Mesenteric fat pad (tissue), 1 donor: ENCODE measurements at regions not wholly inside any gene's neighbourhood (a gene's known extent, or its start where the extent isn't known, plus 50 kb on each side); places are given as distances from the start of the nearest gene placed in this dataset.

Experiments
- DNase-seq: peaks from one replicate; pipeline ENCODE4 v3.0.0-alpha.2; 2020; ENCODE audit warnings: low spot score
- donor health status: DM: yes; HTN: yes; CAD: no.

- peak; percentile 80 for DNase-seq
These were observed 186.7 kb upstream of the SHH start for GRCh38 chr7:155998766-155999630.

GRCh38 chr7:155998328-155998691 lies 186.0 kb upstream of the SHH start:
- DNase-seq: peak; percentile 87

GRCh38 chr7:155997431-155998327 lies 185.4 kb upstream of the SHH start:
- DNase-seq: peak; percentile 72

GRCh38 chr7:155996718-155997280 lies 184.5 kb upstream of the SHH start:
- peak; percentile 60 for DNase-seq

GRCh38 chr7:155995183-155995612 lies 182.9 kb upstream of the SHH start:
- no peak for DNase-seq

- DNase-seq: peak; percentile 73
These were observed 182.1 kb upstream of the SHH start for GRCh38 chr7:155994279-155994811.

GRCh38 chr7:155993420-155994278 lies 181.4 kb upstream of the SHH start:
- peak; percentile 83 for DNase-seq

GRCh38 chr7:155992974-155993373 lies 180.7 kb upstream of the SHH start:
- peak; percentile 59 for DNase-seq

- DNase-seq: peak; percentile 77
These were observed 180.3 kb upstream of the SHH start for GRCh38 chr7:155992538-155992937.

- DNase-seq: peak; percentile 71
These were observed 179.8 kb upstream of the SHH start for GRCh38 chr7:155992107-155992506.

- DNase-seq: no peak
These were observed 179.2 kb upstream of the SHH start for GRCh38 chr7:155991470-155991869.

GRCh38 chr7:155988416-155988815 lies 176.2 kb upstream of the SHH start:
- DNase-seq: peak; percentile 77

GRCh38 chr7:155987681-155988235 lies 175.5 kb upstream of the SHH start:
- DNase-seq: peak; percentile 72

GRCh38 chr7:155986497-155987160 lies 174.4 kb upstream of the SHH start:
- peak; percentile 65 for DNase-seq

- DNase-seq: peak; percentile 33
These were observed 173.4 kb upstream of the SHH start for GRCh38 chr7:155985518-155986250.

- peak; percentile 60 for DNase-seq
These were observed 172.5 kb upstream of the SHH start for GRCh38 chr7:155984609-155985405.

GRCh38 chr7:155984028-155984580 lies 171.8 kb upstream of the SHH start:
- peak; percentile 62 for DNase-seq
